ENCODE measurements at regions not wholly inside any gene's neighbourhood (a gene's known extent, or its start where the extent isn't known, plus 50 kb on each side); places are given as distances from the start of the nearest gene placed in this dataset.

DNA sequence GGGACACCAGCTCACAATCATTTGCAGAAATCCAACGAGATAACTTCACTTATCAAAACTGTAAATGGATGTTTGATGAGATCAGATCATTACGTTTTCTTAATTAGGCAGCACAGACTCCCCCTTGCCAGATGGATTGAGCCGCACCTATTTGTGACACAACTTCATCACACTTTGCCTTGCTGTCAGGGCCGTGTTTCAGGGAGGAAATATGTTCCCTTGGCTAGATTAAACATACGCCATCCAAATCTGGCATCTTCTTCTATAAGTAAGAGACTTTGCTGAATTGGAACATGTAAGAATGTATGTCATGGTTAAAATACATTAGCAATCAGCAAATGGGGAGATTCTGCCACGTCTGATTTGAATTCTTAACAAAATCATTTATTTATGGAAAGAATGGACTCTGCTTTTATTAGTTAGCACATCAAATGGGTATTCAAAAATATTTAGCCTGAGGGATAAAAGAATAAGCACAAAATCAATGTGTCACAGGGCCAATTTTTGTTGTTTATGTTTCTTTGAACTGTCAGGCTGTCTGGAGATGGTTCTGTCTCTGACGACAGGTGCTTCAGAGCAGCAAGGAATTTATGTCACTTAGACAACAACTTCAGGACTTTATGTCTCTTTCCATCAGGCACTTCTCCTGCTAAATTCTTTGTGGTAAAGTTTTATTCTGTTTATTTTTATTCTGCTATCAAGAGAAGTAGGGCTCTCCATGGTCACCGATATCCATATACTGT lies 326.1 kb upstream of the NCAM1 start:
- Histone ChIP-seq H3K4me2 (ENCODE audit: low read depth, low read length) (no peak overlapping the region), H3K79me2 (ENCODE audit: insufficient read depth, low read length) (no peaks in the 10 kb centered on the region), H2AFZ (ENCODE audit: low read length) (no peak overlapping the region), H3K9ac (ENCODE audit: insufficient read depth, low read depth, low read length) (no peak overlapping the region), H3K9me3 (ENCODE audit: low read length) (peaks cover 19% of the 10 kb centered on the region), H3K27ac (ENCODE audit: extremely low read length, insufficient read depth, low read length) (no peak overlapping the region), H3K4me3 (replicated peaks in 1 of 3; ENCODE audit: insufficient read depth in 1 of 3, low read depth in 2 of 3, low read length in 3 of 3) (no peak overlapping the region), H3K27me3 (ENCODE audit: control insufficient read depth in 1 of 2, insufficient read depth in 2 of 2, low read length in 2 of 2) (peaks cover 0 to 5% of the 10 kb centered on the region in 2 experiments; a peak in 1 of 5 replicates), H3K4me1 (ENCODE audit: insufficient read depth, low read length) (no peaks in the 10 kb centered on the region), H4K20me1 (ENCODE audit: insufficient read depth, low read length) (no peaks in the 10 kb centered on the region), H3K36me3 (replicated peaks in 1 of 2; ENCODE audit: control insufficient read depth in 1 of 2, insufficient read depth in 2 of 2, low read length in 2 of 2) (no peaks in the 10 kb centered on the region)
- 3% methylated on average over 8 of the region's 8 CpGs for WGBS (ENCODE audit: low lambda C conversion rate)
- FAIRE-seq (no peak), ATAC-seq (no peak), DNase-seq (ENCODE audit: low spot score) (no peak)
- intact Hi-C loops (cut with micrococcal nuclease; ENCODE audit: unreplicated experiment): no loop called here
- BruUV-seq (replicated peaks): no TSS peak
- ChIA-PET CTCF (ENCODE audit: low intra/inter-chr PET ratio, low total read pairs) (no interaction called here), POLR2A (no interaction called here)
- in situ Hi-C loops (cut with HindIII; ENCODE audit: extremely low pct_ligation_motif_present, low pct_unique_long_range_greater_than_20kb): no loop called here
- TF ChIP-seq, protein P1, sequence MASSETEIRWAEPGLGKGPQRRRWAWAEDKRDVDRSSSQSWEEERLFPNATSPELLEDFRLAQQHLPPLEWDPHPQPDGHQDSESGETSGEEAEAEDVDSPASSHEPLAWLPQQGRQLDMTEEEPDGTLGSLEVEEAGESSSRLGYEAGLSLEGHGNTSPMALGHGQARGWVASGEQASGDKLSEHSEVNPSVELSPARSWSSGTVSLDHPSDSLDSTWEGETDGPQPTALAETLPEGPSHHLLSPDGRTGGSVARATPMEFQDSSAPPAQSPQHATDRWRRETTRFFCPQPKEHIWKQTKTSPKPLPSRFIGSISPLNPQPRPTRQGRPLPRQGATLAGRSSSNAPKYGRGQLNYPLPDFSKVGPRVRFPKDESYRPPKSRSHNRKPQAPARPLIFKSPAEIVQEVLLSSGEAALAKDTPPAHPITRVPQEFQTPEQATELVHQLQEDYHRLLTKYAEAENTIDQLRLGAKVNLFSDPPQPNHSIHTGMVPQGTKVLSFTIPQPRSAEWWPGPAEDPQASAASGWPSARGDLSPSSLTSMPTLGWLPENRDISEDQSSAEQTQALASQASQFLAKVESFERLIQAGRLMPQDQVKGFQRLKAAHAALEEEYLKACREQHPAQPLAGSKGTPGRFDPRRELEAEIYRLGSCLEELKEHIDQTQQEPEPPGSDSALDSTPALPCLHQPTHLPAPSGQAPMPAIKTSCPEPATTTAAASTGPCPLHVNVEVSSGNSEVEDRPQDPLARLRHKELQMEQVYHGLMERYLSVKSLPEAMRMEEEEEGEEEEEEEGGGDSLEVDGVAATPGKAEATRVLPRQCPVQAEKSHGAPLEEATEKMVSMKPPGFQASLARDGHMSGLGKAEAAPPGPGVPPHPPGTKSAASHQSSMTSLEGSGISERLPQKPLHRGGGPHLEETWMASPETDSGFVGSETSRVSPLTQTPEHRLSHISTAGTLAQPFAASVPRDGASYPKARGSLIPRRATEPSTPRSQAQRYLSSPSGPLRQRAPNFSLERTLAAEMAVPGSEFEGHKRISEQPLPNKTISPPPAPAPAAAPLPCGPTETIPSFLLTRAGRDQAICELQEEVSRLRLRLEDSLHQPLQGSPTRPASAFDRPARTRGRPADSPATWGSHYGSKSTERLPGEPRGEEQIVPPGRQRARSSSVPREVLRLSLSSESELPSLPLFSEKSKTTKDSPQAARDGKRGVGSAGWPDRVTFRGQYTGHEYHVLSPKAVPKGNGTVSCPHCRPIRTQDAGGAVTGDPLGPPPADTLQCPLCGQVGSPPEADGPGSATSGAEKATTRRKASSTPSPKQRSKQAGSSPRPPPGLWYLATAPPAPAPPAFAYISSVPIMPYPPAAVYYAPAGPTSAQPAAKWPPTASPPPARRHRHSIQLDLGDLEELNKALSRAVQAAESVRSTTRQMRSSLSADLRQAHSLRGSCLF (CRISPR knock-in tag; IDR thresholded peaks at IDR 0.05; ENCODE audit: borderline replicate concordance): no peak
- TF ChIP-seq ZNF564 (CRISPR knock-in tag; IDR thresholded peaks at IDR 0.05) (no peak), ZNF253 (CRISPR knock-in tag; IDR thresholded peaks at IDR 0.05; ENCODE audit: borderline replicate concordance) (no peak), AHR (CRISPR knock-in tag; IDR thresholded peaks at IDR 0.05) (no peak), ZNF234 (CRISPR knock-in tag; conservative IDR thresholded peaks at IDR 0.05) (no peak), ZNF570 (CRISPR knock-in tag; IDR thresholded peaks at IDR 0.05; ENCODE audit: borderline replicate concordance) (no peak), ZNF124 (CRISPR knock-in tag; IDR thresholded peaks at IDR 0.05) (no peak), ZMAT3 (CRISPR knock-in tag; conservative IDR thresholded peaks at IDR 0.05) (no peak), ZNF746 (CRISPR knock-in tag; IDR thresholded peaks at IDR 0.05) (no peak), ZNF563 (CRISPR knock-in tag; IDR thresholded peaks at IDR 0.05) (no peak), ZNF772 (CRISPR knock-in tag; IDR thresholded peaks at IDR 0.05) (no peak), MEIS1 (CRISPR knock-in tag; IDR thresholded peaks at IDR 0.05; ENCODE audit: borderline replicate concordance) (no peak), MED8 (CRISPR knock-in tag; IDR thresholded peaks at IDR 0.05; ENCODE audit: insufficient replicate concordance) (no peak)
- TF ChIP-seq, protein P2, sequence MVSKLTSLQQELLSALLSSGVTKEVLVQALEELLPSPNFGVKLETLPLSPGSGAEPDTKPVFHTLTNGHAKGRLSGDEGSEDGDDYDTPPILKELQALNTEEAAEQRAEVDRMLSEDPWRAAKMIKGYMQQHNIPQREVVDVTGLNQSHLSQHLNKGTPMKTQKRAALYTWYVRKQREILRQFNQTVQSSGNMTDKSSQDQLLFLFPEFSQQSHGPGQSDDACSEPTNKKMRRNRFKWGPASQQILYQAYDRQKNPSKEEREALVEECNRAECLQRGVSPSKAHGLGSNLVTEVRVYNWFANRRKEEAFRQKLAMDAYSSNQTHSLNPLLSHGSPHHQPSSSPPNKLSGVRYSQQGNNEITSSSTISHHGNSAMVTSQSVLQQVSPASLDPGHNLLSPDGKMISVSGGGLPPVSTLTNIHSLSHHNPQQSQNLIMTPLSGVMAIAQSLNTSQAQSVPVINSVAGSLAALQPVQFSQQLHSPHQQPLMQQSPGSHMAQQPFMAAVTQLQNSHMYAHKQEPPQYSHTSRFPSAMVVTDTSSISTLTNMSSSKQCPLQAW (CRISPR knock-in tag; IDR thresholded peaks at IDR 0.05): no peak
- TF ChIP-seq, protein P3, sequence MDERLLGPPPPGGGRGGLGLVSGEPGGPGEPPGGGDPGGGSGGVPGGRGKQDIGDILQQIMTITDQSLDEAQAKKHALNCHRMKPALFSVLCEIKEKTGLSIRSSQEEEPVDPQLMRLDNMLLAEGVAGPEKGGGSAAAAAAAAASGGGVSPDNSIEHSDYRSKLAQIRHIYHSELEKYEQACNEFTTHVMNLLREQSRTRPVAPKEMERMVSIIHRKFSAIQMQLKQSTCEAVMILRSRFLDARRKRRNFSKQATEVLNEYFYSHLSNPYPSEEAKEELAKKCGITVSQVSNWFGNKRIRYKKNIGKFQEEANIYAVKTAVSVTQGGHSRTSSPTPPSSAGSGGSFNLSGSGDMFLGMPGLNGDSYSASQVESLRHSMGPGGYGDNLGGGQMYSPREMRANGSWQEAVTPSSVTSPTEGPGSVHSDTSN (CRISPR knock-in tag; IDR thresholded peaks at IDR 0.05): no peak
- TF ChIP-seq, protein P4, sequence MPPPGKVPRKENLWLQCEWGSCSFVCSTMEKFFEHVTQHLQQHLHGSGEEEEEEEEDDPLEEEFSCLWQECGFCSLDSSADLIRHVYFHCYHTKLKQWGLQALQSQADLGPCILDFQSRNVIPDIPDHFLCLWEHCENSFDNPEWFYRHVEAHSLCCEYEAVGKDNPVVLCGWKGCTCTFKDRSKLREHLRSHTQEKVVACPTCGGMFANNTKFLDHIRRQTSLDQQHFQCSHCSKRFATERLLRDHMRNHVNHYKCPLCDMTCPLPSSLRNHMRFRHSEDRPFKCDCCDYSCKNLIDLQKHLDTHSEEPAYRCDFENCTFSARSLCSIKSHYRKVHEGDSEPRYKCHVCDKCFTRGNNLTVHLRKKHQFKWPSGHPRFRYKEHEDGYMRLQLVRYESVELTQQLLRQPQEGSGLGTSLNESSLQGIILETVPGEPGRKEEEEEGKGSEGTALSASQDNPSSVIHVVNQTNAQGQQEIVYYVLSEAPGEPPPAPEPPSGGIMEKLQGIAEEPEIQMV (CRISPR knock-in tag; IDR thresholded peaks at IDR 0.05; ENCODE audit: low read depth): no peak

Data from HepG2 (cell line).